ENCODE measurements at regions not wholly inside any gene's neighbourhood (a gene's known extent, or its start where the extent isn't known, plus 50 kb on each side); places are given as distances from the start of the nearest gene placed in this dataset.

DNA sequence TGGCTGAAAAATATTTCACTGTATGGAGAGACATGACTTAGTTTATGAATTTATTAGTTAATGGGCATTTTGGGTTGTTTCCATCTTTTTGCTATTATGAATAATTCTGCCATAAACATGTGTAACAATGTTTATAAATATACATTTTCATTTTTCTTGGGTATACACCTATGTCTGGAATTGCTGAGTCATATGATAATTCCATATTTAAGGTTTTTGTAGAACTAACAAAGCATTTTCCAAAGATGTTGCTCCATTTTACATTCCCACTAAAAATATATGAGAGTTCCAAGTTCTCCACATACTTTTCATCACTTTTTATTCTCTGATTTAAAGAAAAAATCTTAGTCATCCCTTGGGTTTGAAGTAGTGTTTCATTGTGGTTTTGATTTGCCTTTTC, 108.8 kb upstream of the LRRTM4 start:
- TF ChIP-seq, protein P1, sequence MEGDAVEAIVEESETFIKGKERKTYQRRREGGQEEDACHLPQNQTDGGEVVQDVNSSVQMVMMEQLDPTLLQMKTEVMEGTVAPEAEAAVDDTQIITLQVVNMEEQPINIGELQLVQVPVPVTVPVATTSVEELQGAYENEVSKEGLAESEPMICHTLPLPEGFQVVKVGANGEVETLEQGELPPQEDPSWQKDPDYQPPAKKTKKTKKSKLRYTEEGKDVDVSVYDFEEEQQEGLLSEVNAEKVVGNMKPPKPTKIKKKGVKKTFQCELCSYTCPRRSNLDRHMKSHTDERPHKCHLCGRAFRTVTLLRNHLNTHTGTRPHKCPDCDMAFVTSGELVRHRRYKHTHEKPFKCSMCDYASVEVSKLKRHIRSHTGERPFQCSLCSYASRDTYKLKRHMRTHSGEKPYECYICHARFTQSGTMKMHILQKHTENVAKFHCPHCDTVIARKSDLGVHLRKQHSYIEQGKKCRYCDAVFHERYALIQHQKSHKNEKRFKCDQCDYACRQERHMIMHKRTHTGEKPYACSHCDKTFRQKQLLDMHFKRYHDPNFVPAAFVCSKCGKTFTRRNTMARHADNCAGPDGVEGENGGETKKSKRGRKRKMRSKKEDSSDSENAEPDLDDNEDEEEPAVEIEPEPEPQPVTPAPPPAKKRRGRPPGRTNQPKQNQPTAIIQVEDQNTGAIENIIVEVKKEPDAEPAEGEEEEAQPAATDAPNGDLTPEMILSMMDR (conservative IDR thresholded peaks at IDR 0.05): no peak
- TF ChIP-seq EZH2 (IDR thresholded peaks at IDR 0.05; ENCODE audit: low read depth): no peak

Measured in PC-9 (cell line).